AG04449 (cell line): ENCODE measurements at regions not wholly inside any gene's neighbourhood (a gene's known extent, or its start where the extent isn't known, plus 50 kb on each side); places are given as distances from the start of the nearest gene placed in this dataset.

ENCODE experiments used
- CTCF ChIA-PET: fragments of 350-600 bp; formaldehyde crosslinking; extraction: SDS; loops from one replicate; lab custom pipeline; 2021; ENCODE audit warnings: antibody characterized with exemption; lab: Yijun Ruan, JAX
- POLR2A ChIA-PET: fragments of 400-600, 350-600 bp; formaldehyde crosslinking; extraction: SDS; loops from one replicate; lab custom pipeline; 2020; ENCODE audit warnings: antibody characterized with exemption, inconsistent platforms; lab: Yijun Ruan, JAX
- DNase-seq: peaks from one replicate; pipeline ENCODE4 v3.0.0-alpha.2; 2010; ENCODE audit warnings: low read depth, low spot score
- H3K4me3 ChIP-seq: 2 replicates; pipeline ENCODE4 v1.5.1; 2011; ENCODE audit warnings: low read depth, mild to moderate bottlenecking, control low read depth, low read length
- TF ChIP-seq, protein P1 (sequence below): IDR thresholded peaks from one replicate; pipeline ENCODE4 v1.5.1; 2011; ENCODE audit warnings: mild to moderate bottlenecking, moderate library complexity, low read length, control low read depth, inconsistent platforms; ENCODE audit not compliant: insufficient read depth; ENCODE audit errors: missing control alignments

DNA sequence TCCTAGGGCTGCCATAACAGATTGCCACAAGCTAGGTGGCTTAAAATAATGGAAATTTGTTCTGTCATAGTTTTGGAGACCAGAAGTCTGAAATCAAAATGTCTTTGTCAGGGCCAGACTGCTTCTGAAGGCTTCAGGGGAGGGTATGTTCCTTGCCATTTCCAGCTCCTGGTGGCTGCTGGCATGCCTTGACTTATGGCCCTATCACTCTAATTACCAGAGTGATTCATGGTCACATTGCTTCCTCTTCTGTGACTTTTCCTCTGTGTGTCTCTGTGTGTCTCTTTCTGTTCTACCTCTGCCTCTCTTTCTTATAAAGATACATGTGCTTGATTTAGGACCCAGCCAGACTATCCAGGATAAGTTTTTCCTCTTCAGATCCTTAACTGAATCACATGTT, 635.2 kb upstream of the IMPG1 start:
- ChIA-PET CTCF (no interaction called here), POLR2A (no interaction called here)
- H3K4me3 ChIP-seq: no peak overlapping the region
- TF ChIP-seq, protein P1, sequence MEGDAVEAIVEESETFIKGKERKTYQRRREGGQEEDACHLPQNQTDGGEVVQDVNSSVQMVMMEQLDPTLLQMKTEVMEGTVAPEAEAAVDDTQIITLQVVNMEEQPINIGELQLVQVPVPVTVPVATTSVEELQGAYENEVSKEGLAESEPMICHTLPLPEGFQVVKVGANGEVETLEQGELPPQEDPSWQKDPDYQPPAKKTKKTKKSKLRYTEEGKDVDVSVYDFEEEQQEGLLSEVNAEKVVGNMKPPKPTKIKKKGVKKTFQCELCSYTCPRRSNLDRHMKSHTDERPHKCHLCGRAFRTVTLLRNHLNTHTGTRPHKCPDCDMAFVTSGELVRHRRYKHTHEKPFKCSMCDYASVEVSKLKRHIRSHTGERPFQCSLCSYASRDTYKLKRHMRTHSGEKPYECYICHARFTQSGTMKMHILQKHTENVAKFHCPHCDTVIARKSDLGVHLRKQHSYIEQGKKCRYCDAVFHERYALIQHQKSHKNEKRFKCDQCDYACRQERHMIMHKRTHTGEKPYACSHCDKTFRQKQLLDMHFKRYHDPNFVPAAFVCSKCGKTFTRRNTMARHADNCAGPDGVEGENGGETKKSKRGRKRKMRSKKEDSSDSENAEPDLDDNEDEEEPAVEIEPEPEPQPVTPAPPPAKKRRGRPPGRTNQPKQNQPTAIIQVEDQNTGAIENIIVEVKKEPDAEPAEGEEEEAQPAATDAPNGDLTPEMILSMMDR: no peak
- no peak for DNase-seq

DNA sequence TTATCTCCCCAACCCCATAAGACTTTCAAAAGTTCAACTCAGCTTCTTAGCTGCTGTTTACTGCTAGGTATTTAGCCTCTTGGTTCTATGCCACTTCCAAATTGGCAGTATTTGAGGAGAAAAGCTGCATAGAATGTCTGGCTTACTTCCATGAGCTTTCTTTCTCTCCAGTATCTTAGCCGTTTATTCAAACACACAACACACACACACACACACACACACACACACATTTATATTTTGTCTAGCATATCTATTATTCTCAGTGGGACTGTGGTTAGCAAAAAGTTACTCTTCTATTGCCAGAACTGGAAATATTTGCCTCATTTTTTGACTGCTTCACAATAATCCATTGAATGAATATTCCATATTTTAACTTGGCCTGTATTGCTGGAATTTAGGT, 634.2 kb upstream of the IMPG1 start:
- POLR2A ChIA-PET: no interaction called here
- CTCF ChIA-PET: no interaction called here
- DNase-seq: no peak
- TF ChIP-seq, protein P1: no peak
- no peak overlapping the region for H3K4me3 ChIP-seq

DNA sequence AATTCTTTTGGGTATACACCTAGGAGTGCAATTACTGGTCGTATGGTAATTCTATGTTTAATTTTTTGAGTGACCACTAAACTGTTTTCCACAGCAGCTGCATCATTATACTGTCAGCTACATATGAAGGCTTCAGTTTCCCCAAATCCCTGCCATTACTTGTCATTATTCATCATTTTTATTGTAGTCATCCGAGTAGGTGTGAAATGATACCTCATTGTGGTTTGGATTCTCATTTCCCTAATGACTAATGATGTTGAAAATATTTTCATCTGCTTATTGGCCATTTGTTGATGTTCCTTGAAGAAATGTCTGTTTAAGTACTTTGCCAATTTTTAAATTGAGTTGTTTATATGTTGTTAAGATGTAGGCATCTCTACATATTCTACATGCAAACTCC, 633.6 kb upstream of the IMPG1 start:
- DNase-seq: no peak
- TF ChIP-seq, protein P1: no peak
- POLR2A ChIA-PET: no interaction called here
- CTCF ChIA-PET: no interaction called here
- no peak overlapping the region for H3K4me3 ChIP-seq

DNA sequence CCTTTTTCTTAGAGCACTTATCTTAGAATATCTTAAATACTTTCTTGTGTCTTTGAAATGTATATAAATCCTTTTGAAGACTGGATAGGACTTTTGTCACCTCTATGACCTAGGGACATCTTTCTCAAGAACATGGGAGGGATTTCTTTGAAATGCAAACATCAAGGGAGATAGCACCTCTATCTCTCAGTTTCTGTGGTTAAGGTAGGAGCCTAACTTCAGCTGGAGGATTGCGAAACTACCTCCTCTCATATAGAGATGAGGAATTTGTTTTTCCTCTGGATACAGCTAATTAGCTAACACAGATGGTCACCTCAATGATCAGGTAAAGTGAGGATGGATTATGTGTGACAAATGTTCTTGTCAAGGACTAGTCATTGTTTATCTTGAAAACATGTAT, 631.3 kb upstream of the IMPG1 start:
- no peak overlapping the region for H3K4me3 ChIP-seq
- CTCF ChIA-PET: no interaction called here
- TF ChIP-seq, protein P1: no peak
- POLR2A ChIA-PET: no interaction called here
- DNase-seq: no peak

DNA sequence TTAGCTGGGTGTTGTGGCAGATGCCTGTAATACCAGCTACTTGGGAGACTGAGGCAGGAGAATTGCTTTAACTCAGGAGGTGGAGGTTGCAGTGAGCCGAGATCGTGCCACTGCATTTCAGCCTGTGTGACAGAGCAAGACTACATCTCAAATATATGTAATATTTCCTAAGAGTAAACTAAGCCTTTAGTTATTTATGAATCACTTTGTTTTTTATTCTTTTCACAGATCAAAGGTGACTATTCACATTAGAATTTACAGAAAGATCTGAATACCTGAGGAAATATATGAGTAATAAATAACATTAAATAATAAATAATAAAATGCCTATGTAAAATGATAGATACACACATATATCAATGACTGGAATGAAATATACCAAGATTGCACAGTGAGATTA, 630.8 kb upstream of the IMPG1 start:
- TF ChIP-seq, protein P1: no peak
- ChIA-PET CTCF (no interaction called here), POLR2A (no interaction called here)
- no peak for DNase-seq
- no peak overlapping the region for H3K4me3 ChIP-seq

DNA sequence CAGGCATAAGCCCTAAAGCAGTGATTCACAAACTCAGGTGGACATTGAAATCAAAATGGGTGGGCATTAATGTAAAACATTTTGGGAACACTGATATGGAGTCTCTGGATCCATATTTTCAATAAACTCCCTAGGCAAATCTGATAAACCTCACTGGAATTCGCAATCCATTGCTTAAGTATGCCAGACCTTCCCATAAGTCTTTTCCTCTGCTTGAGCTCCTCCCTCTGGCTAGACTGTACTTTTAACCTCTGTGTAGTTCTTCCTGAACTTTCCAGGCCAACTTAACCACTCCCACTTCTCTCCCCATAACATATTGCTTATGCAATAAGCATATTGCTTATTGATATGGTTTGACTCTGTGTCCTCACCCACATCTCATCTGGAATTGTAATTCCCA, 629.7 kb upstream of the IMPG1 start:
- TF ChIP-seq, protein P1: no peak
- no peak overlapping the region for H3K4me3 ChIP-seq
- no peak for DNase-seq
- ChIA-PET POLR2A (no interaction called here), CTCF (interaction anchor here (0.7 to 1.8 kb wide), 2 partner anchors 11 to 755 kb away, joined by 4 to 6 read pairs; no protein-coding TSS in a partner anchor)
